ENCODE measurements at regions not wholly inside any gene's neighbourhood (a gene's known extent, or its start where the extent isn't known, plus 50 kb on each side); places are given as distances from the start of the nearest gene placed in this dataset.

DNA sequence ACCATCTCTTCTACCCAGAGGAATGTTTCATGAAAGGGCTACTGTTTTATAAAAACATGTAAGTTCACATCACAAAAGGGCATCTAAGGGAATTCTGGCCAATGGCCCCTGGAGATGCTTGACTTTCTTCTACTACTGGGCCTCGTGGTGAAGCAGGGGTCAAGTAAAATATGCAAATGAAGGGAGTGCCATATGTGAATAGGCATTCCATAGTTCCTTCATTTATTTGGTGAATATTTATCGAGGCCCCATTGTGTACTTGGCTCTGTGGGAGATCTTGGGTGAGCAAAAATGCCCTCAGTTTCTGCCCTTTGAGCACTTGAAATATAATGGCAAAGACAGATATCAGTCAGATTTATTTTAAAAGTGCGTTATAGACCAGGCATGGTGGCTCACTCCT lies 101.3 kb upstream of the CACNA2D3 start:
- TF ChIP-seq EZH2 (IDR thresholded peaks at IDR 0.05; ENCODE audit: low read length) = no peak
- TF ChIP-seq, protein P1, sequence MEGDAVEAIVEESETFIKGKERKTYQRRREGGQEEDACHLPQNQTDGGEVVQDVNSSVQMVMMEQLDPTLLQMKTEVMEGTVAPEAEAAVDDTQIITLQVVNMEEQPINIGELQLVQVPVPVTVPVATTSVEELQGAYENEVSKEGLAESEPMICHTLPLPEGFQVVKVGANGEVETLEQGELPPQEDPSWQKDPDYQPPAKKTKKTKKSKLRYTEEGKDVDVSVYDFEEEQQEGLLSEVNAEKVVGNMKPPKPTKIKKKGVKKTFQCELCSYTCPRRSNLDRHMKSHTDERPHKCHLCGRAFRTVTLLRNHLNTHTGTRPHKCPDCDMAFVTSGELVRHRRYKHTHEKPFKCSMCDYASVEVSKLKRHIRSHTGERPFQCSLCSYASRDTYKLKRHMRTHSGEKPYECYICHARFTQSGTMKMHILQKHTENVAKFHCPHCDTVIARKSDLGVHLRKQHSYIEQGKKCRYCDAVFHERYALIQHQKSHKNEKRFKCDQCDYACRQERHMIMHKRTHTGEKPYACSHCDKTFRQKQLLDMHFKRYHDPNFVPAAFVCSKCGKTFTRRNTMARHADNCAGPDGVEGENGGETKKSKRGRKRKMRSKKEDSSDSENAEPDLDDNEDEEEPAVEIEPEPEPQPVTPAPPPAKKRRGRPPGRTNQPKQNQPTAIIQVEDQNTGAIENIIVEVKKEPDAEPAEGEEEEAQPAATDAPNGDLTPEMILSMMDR (optimal IDR thresholded peaks at IDR 0.05 in 1 of 3, IDR thresholded peaks at IDR 0.05 in 1 of 3, conservative IDR thresholded peaks at IDR 0.05 in 1 of 3; ENCODE audit: extremely low read depth in 1 of 3, insufficient read depth in 2 of 3, low read length in 3 of 3) = no peak
